Transverse colon (tissue), 3 donors: ENCODE measurements at regions not wholly inside any gene's neighbourhood (a gene's known extent, or its start where the extent isn't known, plus 50 kb on each side); places are given as distances from the start of the nearest gene placed in this dataset.

ENCODE experiments used
- POLR2A ChIP-seq: fragments of 450-650 bp; IDR thresholded peaks from one replicate; pipeline ENCODE4 v1.6.1; 2016; ENCODE audit warnings: antibody characterized with exemption, mild to moderate bottlenecking, moderate library complexity
- POLR2AphosphoS5 ChIP-seq, 3 donors: sonication (generic); formaldehyde crosslinking; IDR thresholded peaks; one replicate each; pipeline ENCODE4 v1.6.1; 2016; ENCODE audit warnings: antibody characterized with exemption in 3 of 3

DNA sequence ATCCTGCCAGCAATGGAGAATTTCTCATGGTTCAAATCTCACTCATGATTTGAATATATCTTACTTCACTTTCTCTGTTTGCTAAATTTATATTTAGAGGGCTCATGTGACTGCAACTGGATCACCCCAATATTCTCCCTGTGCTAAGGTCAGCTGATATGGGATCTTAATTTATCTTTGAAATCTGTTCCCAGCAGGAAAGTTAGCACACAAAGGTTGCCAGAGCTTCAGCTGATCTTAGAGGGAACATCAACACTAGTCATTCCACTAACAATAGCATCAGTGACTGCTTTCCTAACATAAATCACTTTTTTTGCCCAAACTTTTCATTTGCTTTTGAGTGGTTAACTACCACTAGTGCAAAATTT, 1270.0 kb downstream of the ARAP2 start:
- TF ChIP-seq POLR2A (no peak), POLR2AphosphoS5 (IDR thresholded peaks at IDR 0.05) (no peak)
